Hippocampal formation (tissue), 2 donors: ENCODE measurements at regions not wholly inside any gene's neighbourhood (a gene's known extent, or its start where the extent isn't known, plus 50 kb on each side); places are given as distances from the start of the nearest gene placed in this dataset.
"Not testable (repeated sequence)": the region's sequence is repeated elsewhere in the genome, so short reads cannot be mapped to it uniquely, and the experiment has no call there.

ENCODE experiments used
- DNase-seq, 2 donors: peaks; one replicate each; lab custom pipeline; 2025; lab: John Stamatoyannopoulos, UW

- DNase-seq, result no peak
Measured at GRCh38 chr4:130067419-130067818, 971.5 kb downstream of the C4orf33 start.

GRCh38 chr4:130068072-130068471, 972.1 kb downstream of the C4orf33 start:
- DNase-seq, result no peak

GRCh38 chr4:130071746-130072145, 975.8 kb downstream of the C4orf33 start:
- no peak for DNase-seq

- DNase-seq, result no peak
Measured at GRCh38 chr4:130073145-130073790, 977.3 kb downstream of the C4orf33 start.

- DNase-seq, result no peak
Measured at GRCh38 chr4:130074096-130074495, 978.1 kb downstream of the C4orf33 start.

- DNase-seq, result no peak
Measured at GRCh38 chr4:130077275-130077674, 981.3 kb downstream of the C4orf33 start.

- DNase-seq, result not testable (repeated sequence)
Measured at GRCh38 chr4:130079027-130079426, 983.1 kb downstream of the C4orf33 start.

- no peak for DNase-seq
Measured at GRCh38 chr4:130080872-130081451, 985.0 kb downstream of the C4orf33 start.

- no peak for DNase-seq
Measured at GRCh38 chr4:130090427-130090826, 994.5 kb downstream of the C4orf33 start.

- no peak for DNase-seq
Measured at GRCh38 chr4:130092187-130093015, 996.4 kb downstream of the C4orf33 start.

GRCh38 chr4:130099105-130099504, 1003.2 kb downstream of the C4orf33 start:
- DNase-seq, result no peak

GRCh38 chr4:130110189-130110588, 1014.2 kb downstream of the C4orf33 start:
- no peak for DNase-seq

GRCh38 chr4:130110770-130111169, 1014.8 kb downstream of the C4orf33 start:
- no peak for DNase-seq

- DNase-seq, result no peak
Measured at GRCh38 chr4:130124066-130124465, 1028.1 kb downstream of the C4orf33 start.

- DNase-seq, result peak in 1 of 2 donors; percentile 14
Measured at GRCh38 chr4:130125467-130125866, 1029.5 kb downstream of the C4orf33 start.

GRCh38 chr4:130127297-130127696, 1031.3 kb downstream of the C4orf33 start:
- DNase-seq, result no peak

- DNase-seq, result no peak
Measured at GRCh38 chr4:130131536-130131935, 1035.6 kb downstream of the C4orf33 start.

- DNase-seq, result no peak
Measured at GRCh38 chr4:130141651-130142050, 1045.7 kb downstream of the C4orf33 start.

GRCh38 chr4:130143656-130144055, 1047.7 kb downstream of the C4orf33 start:
- no peak for DNase-seq

- no peak for DNase-seq
Measured at GRCh38 chr4:130146773-130147172, 1050.8 kb downstream of the C4orf33 start.

- DNase-seq, result peak; percentile 14 to 40
Measured at GRCh38 chr4:130147641-130148040, 1051.7 kb downstream of the C4orf33 start.

- DNase-seq, result peak; percentile 1 to 16
Measured at GRCh38 chr4:130154901-130155300, 1058.9 kb downstream of the C4orf33 start.

GRCh38 chr4:130163701-130164100, 1067.7 kb downstream of the C4orf33 start:
- DNase-seq, result no peak
